Esophagus (tissue), 2 donors: ENCODE measurements at regions not wholly inside any gene's neighbourhood (a gene's known extent, or its start where the extent isn't known, plus 50 kb on each side); places are given as distances from the start of the nearest gene placed in this dataset.

ENCODE experiments used
- H3K27ac ChIP-seq, 2 donors: one replicate each; pipeline ENCODE4 v1.5.1; 2013; ENCODE audit warnings: low read depth in 2 of 2, mild to moderate bottlenecking in 2 of 2, inconsistent platforms in 1 of 2, low read length in 1 of 2, moderate library complexity in 1 of 2
- H3K27me3 ChIP-seq, 2 donors: one replicate each; pipeline ENCODE4 v1.6.1; 2013; ENCODE audit warnings: low read length in 2 of 2, control low read depth in 1 of 2, mild to moderate bottlenecking in 1 of 2; ENCODE audit not compliant: insufficient read depth in 2 of 2, control insufficient read depth in 1 of 2
- H3K36me3 ChIP-seq, 2 donors: one replicate each; pipeline ENCODE4 v1.6.1; 2013; ENCODE audit warnings: low read length in 1 of 2; ENCODE audit not compliant: control insufficient read depth in 2 of 2, insufficient read depth in 2 of 2
- H3K4me1 ChIP-seq, 2 donors: one replicate each; pipeline ENCODE4 v1.6.1; 2013; ENCODE audit warnings: low read length in 1 of 2; ENCODE audit not compliant: control insufficient read depth in 2 of 2, insufficient read depth in 2 of 2
- H3K4me3 ChIP-seq, 2 donors: one replicate each; pipeline ENCODE4 v1.5.1; 2013; ENCODE audit warnings: low read length in 2 of 2, mild to moderate bottlenecking in 2 of 2, low read depth in 1 of 2, moderate library complexity in 1 of 2
- H3K9me3 ChIP-seq, 2 donors: one replicate each; pipeline ENCODE4 v1.6.1; 2013; ENCODE audit warnings: mild to moderate bottlenecking in 2 of 2, low read depth in 1 of 2, low read length in 1 of 2, moderate library complexity in 1 of 2; ENCODE audit not compliant: control insufficient read depth in 2 of 2, insufficient read depth in 1 of 2
- WGBS, 2 donors: extraction: QIAGEN DNeasy Blood & Tissue Kit; methylation state at CpG; one replicate each; pipeline ENCODE4 v1.1.7; 2013; 5-methylcytosine and 5-hydroxymethylcytosine counted together
- donor health status: healthy with polysubstance abuse.
- donor health status: Bipolar disorder and iron deficiency.

DNA sequence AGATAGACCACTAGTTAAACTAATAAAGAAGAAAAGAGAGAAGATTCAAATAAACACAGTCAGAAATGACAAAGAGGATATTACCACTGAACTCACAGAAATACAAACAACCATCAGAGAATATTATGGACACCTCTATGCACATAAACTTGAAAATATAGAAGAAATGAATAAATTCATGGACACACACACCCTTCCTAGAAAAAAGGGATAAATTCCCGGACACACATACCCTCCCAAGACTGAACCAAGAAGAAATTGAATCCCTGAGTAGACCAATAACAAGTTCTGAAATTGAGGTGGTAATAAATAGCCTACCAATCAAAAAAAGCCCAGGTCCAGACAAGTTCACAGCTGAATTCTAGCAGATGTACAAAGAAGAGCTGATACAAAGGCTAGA is 187.9 kb downstream of the SEC23A start:
- WGBS, 2 donors = 80 to 82% methylated on average over 1 of the region's 1 CpG

DNA sequence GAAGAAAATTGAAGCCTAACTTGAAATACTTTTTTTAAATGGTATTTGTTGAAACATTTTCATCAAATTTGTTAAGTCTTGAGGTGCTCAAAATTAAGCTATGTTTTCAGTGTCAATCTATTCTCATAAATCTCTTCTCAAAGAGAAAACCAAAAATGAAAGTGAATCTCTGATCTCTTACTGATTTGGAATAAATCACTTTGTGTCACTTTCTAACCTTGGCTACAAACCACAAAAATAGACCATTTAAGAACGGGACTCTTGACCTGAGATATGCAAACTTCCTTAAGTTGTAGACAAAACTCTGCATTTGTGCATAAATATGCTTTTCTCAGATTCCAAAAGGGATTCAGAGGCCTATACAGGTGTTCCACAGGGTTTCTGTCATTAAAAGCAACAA is 192.9 kb downstream of the SEC23A start:
- no peaks in the 10 kb centered on the region for H3K36me3 ChIP-seq
- H3K9me3 ChIP-seq = no peaks in the 10 kb centered on the region
- H3K4me3 ChIP-seq = no peak overlapping the region
- no peaks in the 10 kb centered on the region for H3K27me3 ChIP-seq
- no peak overlapping the region for H3K27ac ChIP-seq
- H3K4me1 ChIP-seq = no peaks in the 10 kb centered on the region
- 34 to 39% methylated on average over 1 of the region's 1 CpG for WGBS, 2 donors

More for the DNA sequence above, 187.9 kb downstream of the SEC23A start:
- Histone ChIP-seq H3K27ac (no peak overlapping the region), H3K4me3 (no peak overlapping the region), H3K36me3 (no peaks in the 10 kb centered on the region), H3K9me3 (peaks cover 0 to 2% of the 10 kb centered on the region in 2 donors), H3K4me1 (no peaks in the 10 kb centered on the region), H3K27me3 (no peaks in the 10 kb centered on the region)

DNA sequence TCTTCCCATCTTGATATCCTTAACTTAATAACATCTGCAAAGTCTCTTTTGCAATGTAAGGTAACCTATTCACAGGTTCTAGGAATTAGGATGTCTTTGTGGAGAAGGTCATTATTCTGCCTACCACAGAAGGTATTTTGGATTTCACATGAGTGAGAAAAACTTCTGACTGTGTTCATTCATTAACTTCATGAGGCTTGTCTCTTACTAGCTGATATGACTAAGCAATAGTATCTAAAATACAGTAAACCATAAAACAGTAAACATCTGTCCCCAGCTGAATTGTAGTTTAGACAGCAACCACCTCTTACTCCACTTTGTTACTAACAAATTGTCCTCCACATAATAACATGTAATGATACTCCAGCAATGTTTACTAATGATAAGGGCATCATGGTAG is 198.1 kb downstream of the SEC23A start:
- no peak overlapping the region for H3K27ac ChIP-seq
- no peak overlapping the region for H3K4me3 ChIP-seq
- no peaks in the 10 kb centered on the region for H3K27me3 ChIP-seq
- H3K4me1 ChIP-seq = no peaks in the 10 kb centered on the region
- no peaks in the 10 kb centered on the region for H3K36me3 ChIP-seq
- H3K9me3 ChIP-seq = no peaks in the 10 kb centered on the region

DNA sequence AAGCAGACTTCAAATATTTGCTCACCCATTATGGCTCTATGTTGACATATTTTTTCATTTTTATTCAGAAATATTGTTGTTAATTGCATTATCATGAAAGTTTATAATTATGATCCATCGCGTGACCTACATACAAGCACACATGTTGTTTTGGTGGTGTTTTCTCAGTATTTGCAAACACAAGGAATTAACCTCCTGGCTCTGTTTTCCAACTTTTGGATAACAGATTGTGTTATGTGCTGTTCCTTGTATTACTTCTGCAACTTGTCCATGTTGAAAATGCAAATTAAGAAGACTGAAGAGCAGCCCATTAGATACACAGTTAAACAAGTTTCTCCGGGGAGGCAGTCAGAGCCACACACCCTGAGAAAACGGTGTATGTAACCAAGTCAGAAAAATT is 201.2 kb downstream of the SEC23A start:
- Histone ChIP-seq H3K27ac (no peak overlapping the region), H3K36me3 (no peaks in the 10 kb centered on the region), H3K4me3 (no peak overlapping the region), H3K27me3 (no peaks in the 10 kb centered on the region), H3K9me3 (no peaks in the 10 kb centered on the region), H3K4me1 (no peaks in the 10 kb centered on the region)
- 84% methylated on average over 4 of the region's 4 CpGs for WGBS, 2 donors

DNA sequence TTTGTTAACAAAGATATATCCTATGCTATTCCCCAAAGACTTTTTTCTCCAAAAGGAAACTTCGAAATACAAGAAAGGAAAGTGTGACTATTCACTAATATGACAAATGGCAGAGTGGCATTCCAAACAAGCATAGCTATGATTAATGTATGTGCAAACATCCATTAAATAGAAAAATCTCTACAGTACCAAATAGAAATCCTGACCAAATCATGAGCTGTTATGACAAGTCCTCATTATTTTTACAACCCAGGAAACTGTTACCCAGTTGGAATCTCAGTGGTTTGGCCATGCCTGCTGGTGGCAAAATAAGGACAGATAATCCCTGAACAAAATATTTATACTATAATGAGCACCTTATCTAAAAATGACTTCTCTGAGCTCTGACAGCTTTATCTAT is 202.1 kb downstream of the SEC23A start:
- Histone ChIP-seq H3K36me3 (no peaks in the 10 kb centered on the region), H3K4me1 (no peaks in the 10 kb centered on the region), H3K9me3 (no peaks in the 10 kb centered on the region), H3K27me3 (no peaks in the 10 kb centered on the region), H3K4me3 (no peak overlapping the region), H3K27ac (no peak overlapping the region)
- 32 to 37% methylated on average over 1 of the region's 1 CpG for WGBS, 2 donors

DNA sequence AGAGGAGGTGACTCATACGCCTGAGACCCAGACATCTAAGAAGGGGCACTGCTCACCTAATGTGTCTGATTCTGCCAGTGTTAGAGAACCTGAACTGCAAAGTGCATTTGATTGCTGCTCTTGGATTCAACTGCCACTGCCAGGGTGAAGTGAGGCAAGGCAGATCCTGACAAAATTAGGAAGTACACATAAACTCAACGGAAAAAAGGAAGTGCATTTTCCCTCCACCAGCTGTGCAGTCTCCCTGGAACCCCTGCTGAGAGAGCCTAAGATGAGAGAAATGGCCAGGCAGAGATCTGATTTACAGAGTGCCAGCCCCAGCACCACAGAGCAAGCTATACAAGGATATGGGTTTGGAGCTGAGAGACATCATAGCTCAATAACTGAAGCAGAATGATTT is 215.3 kb downstream of the SEC23A start:
- Histone ChIP-seq H3K36me3 (no peaks in the 10 kb centered on the region), H3K4me3 (no peak overlapping the region), H3K27me3 (no peaks in the 10 kb centered on the region), H3K4me1 (no peaks in the 10 kb centered on the region), H3K9me3 (no peaks in the 10 kb centered on the region), H3K27ac (no peak overlapping the region)
- WGBS, 2 donors = 70% methylated on average over 2 of the region's 2 CpGs

DNA sequence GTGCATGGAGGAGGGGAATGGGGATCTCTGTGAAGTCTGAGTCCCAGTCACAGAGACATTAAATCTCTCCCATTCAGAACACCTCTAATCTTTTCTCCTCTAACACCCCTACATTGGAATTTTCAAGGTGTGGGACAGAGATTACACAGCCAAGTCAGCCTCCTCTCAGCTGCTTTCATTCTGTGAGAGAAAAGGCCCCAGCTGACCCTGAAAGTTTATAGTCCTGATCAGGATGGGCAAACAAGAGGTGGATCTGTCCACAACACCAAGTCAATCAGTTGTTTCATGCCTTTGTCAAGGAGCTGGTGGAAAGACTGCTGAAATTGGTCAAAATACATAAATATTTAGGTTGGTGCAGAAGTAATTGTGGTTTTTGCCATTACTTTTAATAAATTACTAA is 218.9 kb downstream of the SEC23A start:
- H3K36me3 ChIP-seq = no peaks in the 10 kb centered on the region
- H3K27me3 ChIP-seq = no peaks in the 10 kb centered on the region
- no peak overlapping the region for H3K4me3 ChIP-seq

DNA sequence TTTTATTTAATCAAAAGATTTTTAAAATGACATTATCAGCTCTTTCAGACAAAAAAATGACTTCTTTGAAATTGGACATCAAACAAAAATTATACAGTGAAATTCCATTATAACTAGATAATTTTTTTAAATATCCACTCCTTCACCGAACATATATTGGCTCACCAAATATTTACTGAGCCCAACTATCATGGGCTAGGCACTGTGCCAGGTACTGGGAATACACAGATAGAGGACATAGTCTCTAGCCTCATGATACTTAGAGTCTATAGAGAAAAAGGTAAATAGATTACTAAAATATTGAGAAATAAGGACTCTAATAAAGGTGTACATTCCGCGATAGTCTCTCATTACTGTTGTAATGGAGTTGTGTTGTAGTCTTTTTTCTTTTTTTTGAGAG is 219.9 kb downstream of the SEC23A start:
- Histone ChIP-seq H3K4me3 (no peak overlapping the region), H3K9me3 (no peaks in the 10 kb centered on the region), H3K4me1 (no peaks in the 10 kb centered on the region), H3K36me3 (no peaks in the 10 kb centered on the region), H3K27me3 (no peaks in the 10 kb centered on the region), H3K27ac (no peak overlapping the region)
- 81 to 91% methylated on average over 3 of the region's 3 CpGs for WGBS, 2 donors

More for the DNA sequence above, 218.9 kb downstream of the SEC23A start:
- Histone ChIP-seq H3K27ac (no peak overlapping the region), H3K4me1 (no peaks in the 10 kb centered on the region), H3K9me3 (no peaks in the 10 kb centered on the region)

DNA sequence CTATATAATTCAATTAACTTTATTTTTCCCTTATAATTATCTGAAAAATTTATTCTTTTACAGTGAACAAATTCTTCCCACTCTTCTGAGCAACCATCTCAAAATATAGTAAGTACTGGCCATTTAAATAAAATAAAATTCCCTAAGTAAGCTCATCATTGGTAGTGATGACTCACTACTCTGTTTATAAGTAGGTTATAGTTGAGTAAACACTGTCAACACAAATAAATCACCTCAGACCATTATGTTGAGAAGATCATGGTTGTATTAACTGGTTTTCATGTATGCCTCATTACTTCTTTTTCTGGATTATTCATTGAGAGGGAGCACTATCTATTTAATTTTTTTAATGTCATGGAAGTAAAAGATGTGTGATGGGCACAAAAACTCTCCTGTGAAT is 220.5 kb downstream of the SEC23A start:
- Histone ChIP-seq H3K4me1 (no peaks in the 10 kb centered on the region), H3K36me3 (no peaks in the 10 kb centered on the region), H3K27me3 (no peaks in the 10 kb centered on the region), H3K9me3 (no peaks in the 10 kb centered on the region), H3K4me3 (no peak overlapping the region), H3K27ac (no peak overlapping the region)

DNA sequence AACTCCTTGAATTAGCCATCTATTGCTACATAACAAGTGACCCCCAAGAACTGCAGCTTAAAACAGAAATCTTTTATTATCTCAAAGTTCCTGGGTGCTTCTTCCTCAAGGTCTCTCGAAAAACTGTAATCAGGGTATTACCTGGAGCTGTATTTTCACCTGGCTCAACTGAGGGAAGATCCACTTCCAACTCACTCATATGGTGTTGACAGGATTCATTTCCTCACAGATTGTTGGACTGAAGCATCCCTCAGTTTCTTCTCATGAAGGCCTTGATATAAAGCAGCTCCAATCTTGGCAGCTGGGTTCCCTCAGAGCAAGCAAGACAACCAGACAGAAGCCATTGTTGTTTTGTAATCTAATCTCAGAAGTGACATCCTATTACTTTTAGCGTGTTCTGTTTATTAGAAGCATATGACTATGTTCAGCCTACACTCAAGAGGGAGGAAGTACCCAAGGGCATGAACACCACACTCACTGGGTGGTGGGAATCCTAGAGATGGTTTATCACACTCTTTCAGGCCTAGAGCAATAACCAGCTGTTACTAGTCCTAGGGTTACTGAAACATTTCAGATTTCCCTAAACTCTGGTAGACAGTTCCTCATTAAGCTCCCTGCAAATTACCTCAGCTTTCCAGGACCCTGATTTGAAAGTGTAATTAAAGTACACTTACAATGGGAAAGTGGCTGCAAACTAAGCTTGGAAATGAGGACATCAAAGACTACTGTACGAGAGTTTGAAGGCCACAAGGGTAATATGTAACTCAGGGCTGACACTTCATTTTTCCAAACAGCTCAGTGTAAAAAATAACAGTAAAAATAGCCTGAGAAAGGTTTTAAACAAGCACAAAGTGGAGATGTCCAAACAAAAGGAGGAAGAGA is 222.2 kb downstream of the SEC23A start:
- Histone ChIP-seq H3K27ac (no peak overlapping the region), H3K9me3 (no peaks in the 10 kb centered on the region), H3K4me1 (no peaks in the 10 kb centered on the region), H3K36me3 (no peaks in the 10 kb centered on the region), H3K27me3 (no peaks in the 10 kb centered on the region), H3K4me3 (no peak overlapping the region)
- 54 to 63% methylated on average over 3 of the region's 3 CpGs for whole genome bisulfite sequencing, 2 donors
